OCI-LY7 (cell line): ENCODE measurements at regions not wholly inside any gene's neighbourhood (a gene's known extent, or its start where the extent isn't known, plus 50 kb on each side); places are given as distances from the start of the nearest gene placed in this dataset.
"Not testable (repeated sequence)": the region's sequence is repeated elsewhere in the genome, so short reads cannot be mapped to it uniquely, and the experiment has no call there.

Experiments used
- BruUV-seq: library from RNA; stranded (reverse); fragments of 400-500 nt; replicated peaks from 2 replicates; lab custom pipeline; 2021; lab: Mats Ljungman, UMichigan
- CTCF ChIA-PET: fragments of 300-600 bp; sonication (Branson Sonifier 250); formaldehyde crosslinking; loops from one replicate; lab custom pipeline; 2022; ENCODE audit warnings: antibody characterized with exemption; ENCODE audit not compliant: unreplicated experiment; lab: Charles Lee
- POLR2A ChIA-PET: fragments of 300-600 bp; sonication (Branson Sonifier 250); formaldehyde crosslinking; loops from one replicate; lab custom pipeline; 2022; ENCODE audit warnings: antibody characterized with exemption; lab: Charles Lee
- DNase-seq: peaks from one replicate; pipeline ENCODE4 v3.0.0-alpha.2; 2015; ENCODE audit warnings: low spot score
- H2AFZ ChIP-seq: fragments of 200-600 bp; sonication (generic), shearing (Covaris generic); 2 replicates; pipeline ENCODE4 v1.6.1; 2014; ENCODE audit warnings: mild to moderate bottlenecking, antibody characterized with exemption, low read length, moderate library complexity
- H3K27ac ChIP-seq: fragments of 200-600 bp; sonication (generic); 2 replicates; pipeline ENCODE4 v1.5.1; 2014; ENCODE audit warnings: mixed run types, low read depth, mild to moderate bottlenecking, moderate library complexity, low read length, inconsistent platforms; ENCODE audit not compliant: poor library complexity, severe bottlenecking
- H3K36me3 ChIP-seq: fragments of 200-600 bp; sonication (generic); 2 replicates; pipeline ENCODE4 v1.6.1; 2014; ENCODE audit warnings: mild to moderate bottlenecking, antibody characterized with exemption, low read length, moderate library complexity, mixed read lengths; ENCODE audit not compliant: insufficient read depth
- H3K4me1 ChIP-seq: fragments of 200-600 bp; sonication (generic); 2 replicates; pipeline ENCODE4 v1.5.1; 2014; ENCODE audit warnings: mild to moderate bottlenecking, low read length; ENCODE audit not compliant: insufficient read depth, poor library complexity, severe bottlenecking
- H3K4me2 ChIP-seq: fragments of 200-600 bp; sonication (generic); 2 replicates; pipeline ENCODE4 v1.6.1; 2014; ENCODE audit warnings: mild to moderate bottlenecking, low read length
- H3K4me3 ChIP-seq: fragments of 200-600 bp; sonication (generic); 2 replicates; pipeline ENCODE4 v1.5.1; 2014; ENCODE audit warnings: mild to moderate bottlenecking, low read depth, low read length; ENCODE audit not compliant: poor library complexity, severe bottlenecking
- H3K79me2 ChIP-seq: fragments of 200-600 bp; sonication (generic); 2 replicates; pipeline ENCODE4 v1.6.1; 2016; ENCODE audit warnings: low read depth, mild to moderate bottlenecking, low read length, moderate library complexity, mixed read lengths; ENCODE audit not compliant: insufficient read depth
- H3K9me2 ChIP-seq: fragments of 200-600 bp; sonication (generic); 2 replicates; pipeline ENCODE4 v1.6.1; 2016; ENCODE audit warnings: mild to moderate bottlenecking, low read length, mixed read lengths; ENCODE audit not compliant: insufficient read depth
- H3K9me3 ChIP-seq: fragments of 200-600 bp; sonication (generic); 2 replicates; pipeline ENCODE4 v1.6.1; 2014; ENCODE audit warnings: mild to moderate bottlenecking, mixed run types, low read length, mixed read lengths
- H4K20me1 ChIP-seq: fragments of 200-600 bp; sonication (generic); 2 replicates; pipeline ENCODE4 v1.6.1; 2014; ENCODE audit warnings: mild to moderate bottlenecking, antibody characterized with exemption, low read length, moderate library complexity, mixed read lengths; ENCODE audit not compliant: insufficient read depth
- EZH2phosphoT487 ChIP-seq: fragments of 200-600 bp; sonication (generic); IDR thresholded peaks from 2 replicates; pipeline ENCODE4 v1.6.1; 2018; ENCODE audit warnings: low read depth, borderline replicate concordance, mild to moderate bottlenecking, mixed run types, antibody characterized with exemption, low read length, moderate library complexity, mixed read lengths
- intact Hi-C: fragments of 100-400 bp; cut with micrococcal nuclease; formaldehyde crosslinking; loops from one replicate; pipeline ENCODE4 v1.10.0; 2022; ENCODE audit not compliant: unreplicated experiment
- TF ChIP-seq, protein P1 (sequence below): fragments of 200-600 bp; sonication (generic); conservative IDR thresholded peaks from 2 replicates; pipeline ENCODE4 v1.5.1; 2014; ENCODE audit warnings: mild to moderate bottlenecking, antibody characterized with exemption, low read length, moderate library complexity, mixed read lengths

DNA sequence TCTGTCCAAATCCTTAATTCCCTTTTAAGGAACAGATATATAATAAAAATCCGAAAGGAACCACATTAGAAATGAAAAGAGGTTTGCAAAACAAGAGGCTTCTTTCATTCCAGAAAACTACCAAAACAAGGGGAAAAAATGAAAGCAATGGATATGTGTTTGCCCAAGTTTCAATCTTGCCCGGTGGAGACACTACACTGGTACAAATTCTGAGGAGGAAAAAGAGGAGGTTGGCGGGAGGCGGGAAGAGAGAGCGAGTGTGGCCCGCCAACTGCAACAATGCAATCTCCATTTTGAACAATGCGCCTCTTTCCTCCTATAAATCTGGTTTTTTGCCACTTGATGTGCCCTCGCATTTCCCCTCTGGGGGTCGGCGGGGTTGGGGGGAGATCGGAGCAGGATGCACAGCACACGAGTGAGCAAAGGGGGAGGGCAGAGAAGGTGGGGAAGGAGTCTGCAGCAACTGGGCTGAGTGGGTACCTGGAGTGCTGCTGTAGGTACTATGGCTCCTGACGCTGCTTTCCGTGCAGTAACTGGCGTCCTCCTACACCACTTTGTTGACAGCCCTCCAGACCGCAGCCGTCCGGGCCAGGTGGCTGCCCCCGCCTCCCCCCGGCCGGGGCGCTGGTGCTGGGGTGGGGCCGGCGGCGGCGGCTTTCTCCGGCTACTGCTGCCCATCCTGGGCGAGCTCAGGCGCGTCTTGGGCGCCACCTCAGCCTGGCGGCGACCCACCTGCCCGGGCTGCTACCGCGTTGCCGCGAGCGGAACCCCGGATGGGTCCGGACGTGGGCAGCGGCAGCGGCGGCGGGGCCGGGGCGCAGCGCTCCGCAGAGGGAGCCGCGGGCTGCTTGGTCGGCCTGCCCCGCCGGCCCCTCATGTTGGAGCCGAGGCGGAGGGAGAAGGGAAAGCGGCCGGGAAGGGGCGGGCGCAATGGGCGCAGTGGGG lies 93.8 kb upstream of the PLEKHM1 start:
- Histone ChIP-seq H3K9me2 (no peaks in the 10 kb centered on the region), H3K79me2 (peaks cover 50% of the 10 kb centered on the region), H3K4me3 (peak overlapping the region; percentile 79), H3K36me3 (peaks cover 36% of the 10 kb centered on the region), H2AFZ (peak overlapping the region; percentile 32; the same call in 1 of the 2 replicates), H3K27ac (peak overlapping the region; percentile 84), H3K9me3 (no peaks in the 10 kb centered on the region), H3K4me1 (peaks cover 5% of the 10 kb centered on the region), H3K4me2 (peak overlapping the region; percentile 92), H4K20me1 (peaks cover 12% of the 10 kb centered on the region; the same call in 1 of the 2 replicates)
- POLR2A ChIA-PET: interaction anchor here (0.7 kb wide), 1 partner anchor 1614 kb away, joined by 3 read pairs; no protein-coding TSS in a partner anchor
- TF ChIP-seq EZH2phosphoT487: no peak
- TF ChIP-seq, protein P1, sequence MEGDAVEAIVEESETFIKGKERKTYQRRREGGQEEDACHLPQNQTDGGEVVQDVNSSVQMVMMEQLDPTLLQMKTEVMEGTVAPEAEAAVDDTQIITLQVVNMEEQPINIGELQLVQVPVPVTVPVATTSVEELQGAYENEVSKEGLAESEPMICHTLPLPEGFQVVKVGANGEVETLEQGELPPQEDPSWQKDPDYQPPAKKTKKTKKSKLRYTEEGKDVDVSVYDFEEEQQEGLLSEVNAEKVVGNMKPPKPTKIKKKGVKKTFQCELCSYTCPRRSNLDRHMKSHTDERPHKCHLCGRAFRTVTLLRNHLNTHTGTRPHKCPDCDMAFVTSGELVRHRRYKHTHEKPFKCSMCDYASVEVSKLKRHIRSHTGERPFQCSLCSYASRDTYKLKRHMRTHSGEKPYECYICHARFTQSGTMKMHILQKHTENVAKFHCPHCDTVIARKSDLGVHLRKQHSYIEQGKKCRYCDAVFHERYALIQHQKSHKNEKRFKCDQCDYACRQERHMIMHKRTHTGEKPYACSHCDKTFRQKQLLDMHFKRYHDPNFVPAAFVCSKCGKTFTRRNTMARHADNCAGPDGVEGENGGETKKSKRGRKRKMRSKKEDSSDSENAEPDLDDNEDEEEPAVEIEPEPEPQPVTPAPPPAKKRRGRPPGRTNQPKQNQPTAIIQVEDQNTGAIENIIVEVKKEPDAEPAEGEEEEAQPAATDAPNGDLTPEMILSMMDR: no peak
- no TSS peak for BruUV-seq
- peak; percentile 90 for DNase-seq
- intact Hi-C loops: loop anchor here (5.0 kb wide), 1 partner anchor 678 kb away; no protein-coding TSS in a partner anchor
- CTCF ChIA-PET: no interaction called here

DNA sequence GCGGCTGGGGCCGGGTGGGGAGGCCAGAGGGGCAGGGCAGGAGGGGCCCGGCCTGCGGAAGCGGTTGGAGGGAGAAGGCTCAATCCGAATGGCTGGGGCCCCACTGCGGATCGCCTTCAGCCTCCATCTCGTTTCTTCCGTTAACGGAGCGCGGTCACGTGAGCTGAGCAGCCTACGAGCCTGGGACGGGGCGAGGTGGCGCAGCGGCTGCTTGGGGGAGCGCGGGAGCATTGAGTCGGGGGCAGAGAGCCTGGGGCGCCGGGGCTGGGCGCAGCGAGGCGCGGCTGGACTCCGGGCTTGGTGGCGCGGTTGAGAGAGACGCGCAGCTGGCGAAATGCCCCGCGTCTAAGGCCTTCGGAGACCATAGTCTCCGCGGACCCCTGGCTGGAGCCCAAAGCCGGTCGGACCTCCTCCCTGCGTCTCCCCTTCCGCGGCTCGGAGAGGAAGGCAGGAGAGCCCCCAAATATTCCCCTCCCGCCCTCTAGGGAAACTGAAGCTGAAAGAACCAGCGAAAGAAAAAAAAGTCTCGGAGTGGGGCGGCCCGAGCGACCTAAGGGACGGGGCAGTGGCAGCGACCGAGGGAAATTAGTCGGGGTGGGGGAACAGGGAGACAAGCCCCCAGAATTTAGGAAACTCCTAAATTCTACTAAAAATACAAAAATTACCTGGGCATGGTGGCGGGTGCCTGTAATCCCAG lies 94.7 kb upstream of the PLEKHM1 start:
- Histone ChIP-seq H3K36me3 (peaks cover 31% of the 10 kb centered on the region), H3K79me2 (peaks cover 42% of the 10 kb centered on the region), H3K4me2 (peak overlapping the region; percentile 92), H2AFZ (peak overlapping the region; percentile 32; the same call in 1 of the 2 replicates), H3K4me3 (peak overlapping the region; percentile 79), H3K27ac (peak overlapping the region; percentile 84)
- H4K20me1 ChIP-seq, H3K9me2 ChIP-seq, H3K9me3 ChIP-seq, CTCF ChIA-PET, H3K4me1 ChIP-seq, BruUV-seq, POLR2A ChIA-PET: not testable (repeated sequence)
- intact Hi-C loops: loop anchor here (5.0 kb wide), 1 partner anchor 677 kb away; no protein-coding TSS in a partner anchor
- peak; percentile 94 for DNase-seq
- TF ChIP-seq, protein P1: peak; percentile 56; the same call in 1 of the 2 replicates

DNA sequence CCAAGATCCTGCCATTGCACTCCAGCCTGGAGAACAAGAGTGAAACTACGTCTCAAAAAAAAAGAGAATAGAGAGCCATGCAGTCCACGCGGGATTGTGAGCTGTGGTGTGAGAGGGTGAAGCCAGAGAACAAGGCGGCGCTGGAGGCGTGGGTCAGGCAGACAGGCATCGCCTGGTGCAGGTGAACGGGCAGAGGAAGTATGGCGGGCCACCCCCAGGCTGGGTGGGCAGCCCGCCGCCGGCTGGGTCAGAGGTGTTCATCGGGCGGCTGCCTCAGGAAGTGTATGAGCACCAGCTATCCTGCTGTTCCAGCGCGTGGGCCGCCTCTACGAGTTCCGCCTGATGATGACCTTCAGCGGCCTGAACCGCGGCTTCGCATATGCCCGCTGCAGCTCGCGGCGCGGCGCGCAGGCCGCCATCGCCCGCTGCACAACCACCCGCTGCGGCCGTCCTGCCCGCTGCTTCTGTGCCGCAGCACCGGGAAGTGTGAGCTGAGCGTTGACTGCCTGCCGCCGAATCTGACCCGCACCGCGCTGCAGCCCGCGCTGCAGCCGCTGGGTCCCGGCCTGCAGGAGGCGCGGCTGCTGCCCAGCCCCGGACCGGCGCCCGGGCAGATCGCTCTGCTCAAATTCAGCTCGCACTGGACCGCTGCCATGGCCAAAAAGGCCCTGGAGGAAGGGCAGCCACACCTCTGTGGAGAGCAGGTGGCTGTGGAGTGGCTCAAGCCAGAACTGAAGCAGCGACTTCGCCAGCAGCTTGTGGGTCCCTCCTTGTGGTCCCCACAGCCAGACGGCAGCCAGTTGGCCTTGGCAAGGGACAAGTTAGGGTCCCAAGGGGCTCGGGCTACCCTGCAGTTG lies 95.5 kb upstream of the PLEKHM1 start:
- peak; percentile 42 for DNase-seq
- H3K4me1 ChIP-seq, POLR2A ChIA-PET, CTCF ChIA-PET, H3K9me2 ChIP-seq, BruUV-seq, H2AFZ ChIP-seq, H3K9me3 ChIP-seq, H4K20me1 ChIP-seq: not testable (repeated sequence)
- Histone ChIP-seq H3K4me2 (peak overlapping the region; percentile 92), H3K27ac (peak overlapping the region; percentile 84), H3K79me2 (peaks cover 33% of the 10 kb centered on the region), H3K36me3 (peaks cover 23% of the 10 kb centered on the region), H3K4me3 (peak overlapping the region; percentile 79)
- intact Hi-C loops: loop anchor here (5.0 kb wide), 1 partner anchor 676 kb away; no protein-coding TSS in a partner anchor

DNA sequence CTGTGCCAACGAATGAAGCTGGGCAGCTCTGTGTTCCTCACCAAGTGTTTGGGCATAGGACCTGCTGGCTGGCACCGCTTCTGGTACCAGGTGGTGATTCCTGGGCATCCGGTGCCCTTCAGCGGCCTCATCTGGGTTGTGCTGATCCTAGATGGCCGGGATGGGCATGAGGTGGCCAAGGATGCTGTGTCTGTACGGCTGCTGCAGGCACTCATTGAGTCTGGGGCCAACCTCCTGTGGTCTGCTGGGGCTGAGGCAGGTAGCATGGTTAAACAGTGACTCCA lies 96.1 kb upstream of the PLEKHM1 start:
- BruUV-seq, H4K20me1 ChIP-seq, H3K27ac ChIP-seq, H3K9me2 ChIP-seq, H3K4me1 ChIP-seq, H2AFZ ChIP-seq, H3K9me3 ChIP-seq, POLR2A ChIA-PET, CTCF ChIA-PET, DNase-seq, H3K4me3 ChIP-seq: not testable (repeated sequence)
- Histone ChIP-seq H3K79me2 (peaks cover 29% of the 10 kb centered on the region), H3K36me3 (peaks cover 17% of the 10 kb centered on the region), H3K4me2 (peak overlapping the region; percentile 92; the same call in 1 of the 2 replicates)
- intact Hi-C loops: loop anchor here (5.0 kb wide), 1 partner anchor 676 kb away; no protein-coding TSS in a partner anchor
